HCT116 (cell line): ENCODE measurements at regions not wholly inside any gene's neighbourhood (a gene's known extent, or its start where the extent isn't known, plus 50 kb on each side); places are given as distances from the start of the nearest gene placed in this dataset.

ENCODE experiments used
- ATAC-seq: fragments of 200-7000 bp; cut with Tn5 transposase; 2 replicates; pipeline ENCODE4 v1.9.1; 2020; ENCODE audit warnings: mild to moderate bottlenecking, moderate library complexity
- BruUV-seq: library from RNA; stranded (reverse); fragments of 400-500 nt; replicated peaks from 2 replicates; lab custom pipeline; 2021; lab: Mats Ljungman, UMichigan
- CTCF ChIA-PET: fragments of 300-600 bp; sonication (Branson Sonifier 250); formaldehyde crosslinking; loops from one replicate; lab custom pipeline; 2021; ENCODE audit warnings: antibody characterized with exemption; lab: Charles Lee
- POLR2A ChIA-PET: fragments of 300-600, 350-600 bp; sonication (Branson Sonifier 250); formaldehyde crosslinking; loops from one replicate; lab custom pipeline; 2021; ENCODE audit warnings: antibody characterized with exemption; lab: Charles Lee
- RAD21 ChIA-PET, 2 experiments: fragments of 300-600 bp; sonication (Branson Sonifier 250); formaldehyde crosslinking; loops; one replicate each; lab custom pipeline; 2023; ENCODE audit warnings: low total read pairs in 2 of 2; ENCODE audit not compliant: uncharacterized antibody in 2 of 2, unreplicated experiment in 2 of 2, low non-redundant PET in 1 of 2; lab: Charles Lee
- DNase-seq: peaks from one replicate; pipeline ENCODE4 v3.0.0-alpha.2; 2010; ENCODE audit warnings: low read depth, low spot score
- H2AFZ ChIP-seq: fragments of 200-600 bp; shearing (Covaris generic), sonication (generic); 2 replicates; pipeline ENCODE4 v1.6.1; 2017; ENCODE audit warnings: low read depth, mixed run types, mixed read lengths, antibody characterized with exemption, low read length; ENCODE audit not compliant: poor library complexity, severe bottlenecking
- H3K27ac ChIP-seq: 2 replicates; pipeline ENCODE4 v1.5.1; 2012; ENCODE audit warnings: low read depth, low read length
- H3K27me3 ChIP-seq: fragments of 200-600 bp; sonication (generic); 2 replicates; pipeline ENCODE4 v1.6.1; 2016; ENCODE audit warnings: mixed run types, low read length, mixed read lengths; ENCODE audit not compliant: insufficient read depth
- H3K36me3 ChIP-seq, 2 experiments: fragments of 200-500 bp in 1 of 2; fragments of 200-600 bp in 1 of 2; sonication (Bioruptor generic) in 1 of 2; sonication (generic) in 1 of 2; 2 replicates each; pipeline versions ENCODE4 v1.5.1 to v1.6.1; 2014 to 2016; ENCODE audit warnings: low read length in 2 of 2, inconsistent platforms in 1 of 2, mixed read lengths in 1 of 2, mixed run types in 1 of 2; ENCODE audit not compliant: insufficient read depth in 2 of 2, control insufficient read depth in 1 of 2
- H3K4me1 ChIP-seq, 2 experiments: fragments of 200-600 bp in 1 of 2; sonication (generic) in 1 of 2; 2 replicates each; pipeline versions ENCODE4 v1.5.1 to v1.6.1; 2012 to 2017; ENCODE audit warnings: low read length in 2 of 2, inconsistent platforms in 1 of 2, mild to moderate bottlenecking in 1 of 2, mixed read lengths in 1 of 2, mixed run types in 1 of 2, moderate library complexity in 1 of 2; ENCODE audit not compliant: insufficient read depth in 2 of 2, control insufficient read depth in 1 of 2
- H3K4me2 ChIP-seq: fragments of 200-600 bp; sonication (generic); 2 replicates; pipeline ENCODE4 v1.6.1; 2017; ENCODE audit warnings: mixed run types, low read length, mixed read lengths
- H3K4me3 ChIP-seq, 2 experiments: fragments of 200-600 bp in 1 of 2; sonication (generic) in 1 of 2; replicated peaks in 1 of 2; 2 replicates each; pipeline ENCODE4 v1.5.1; 2011 to 2016; ENCODE audit warnings: low read length in 2 of 2, control low read depth in 1 of 2, low read depth in 1 of 2, mild to moderate bottlenecking in 1 of 2, mixed read lengths in 1 of 2, mixed run types in 1 of 2
- H3K79me2 ChIP-seq: fragments of 200-600 bp; sonication (generic); 2 replicates; pipeline ENCODE4 v1.6.1; 2017; ENCODE audit warnings: mild to moderate bottlenecking, mixed run types, low read length, moderate library complexity, mixed read lengths; ENCODE audit not compliant: insufficient read depth
- H3K9ac ChIP-seq: fragments of 200-600 bp; sonication (generic); 2 replicates; pipeline ENCODE4 v1.6.1; 2016; ENCODE audit warnings: low read length, mixed read lengths
- H3K9me2 ChIP-seq: fragments of 200-600 bp; sonication (generic), shearing (Covaris generic); 2 replicates; pipeline ENCODE4 v1.6.1; 2017; ENCODE audit warnings: mixed run types, mild to moderate bottlenecking, moderate library complexity; ENCODE audit not compliant: insufficient read depth
- H3K9me3 ChIP-seq, 2 experiments: fragments of 200-500 bp in 1 of 2; fragments of 200-600 bp in 1 of 2; sonication (Bioruptor generic) in 1 of 2; sonication (generic) in 1 of 2; 2 replicates each; pipeline ENCODE4 v1.6.1; 2014 to 2017; ENCODE audit warnings: low read length in 2 of 2, mixed read lengths in 2 of 2, inconsistent platforms in 1 of 2, low read depth in 1 of 2, mild to moderate bottlenecking in 1 of 2, mixed run types in 1 of 2, moderate library complexity in 1 of 2; ENCODE audit not compliant: control insufficient read depth in 1 of 2, insufficient read depth in 1 of 2
- H4K20me1 ChIP-seq: fragments of 200-600 bp; sonication (generic), shearing (Covaris generic); 2 replicates; pipeline ENCODE4 v1.6.1; 2017; ENCODE audit warnings: mixed run types, mild to moderate bottlenecking, moderate library complexity; ENCODE audit not compliant: insufficient read depth
- CBX3 ChIP-seq: IDR thresholded peaks from 2 replicates; pipeline ENCODE4 v1.6.1; 2012; ENCODE audit warnings: low read depth
- CEBPB ChIP-seq: IDR thresholded peaks from 2 replicates; pipeline ENCODE4 v1.6.1; 2012; ENCODE audit warnings: low read depth
- EGR1 ChIP-seq: IDR thresholded peaks from 2 replicates; pipeline ENCODE4 v1.6.1; 2012; ENCODE audit warnings: low read depth
- FOSL1 ChIP-seq: IDR thresholded peaks from 2 replicates; pipeline ENCODE4 v1.6.1; 2012; ENCODE audit warnings: low read depth
- POLR2AphosphoS5 ChIP-seq: IDR thresholded peaks from 2 replicates; pipeline ENCODE4 v1.6.1; 2011; ENCODE audit warnings: mild to moderate bottlenecking, low read depth, low read length, moderate library complexity
- RAD21 ChIP-seq: IDR thresholded peaks from 2 replicates; pipeline ENCODE4 v1.6.1; 2012; ENCODE audit warnings: low read depth, mild to moderate bottlenecking
- SIN3A ChIP-seq: IDR thresholded peaks from 2 replicates; pipeline ENCODE4 v1.6.1; 2012; ENCODE audit warnings: low read depth
- TCF7L2 ChIP-seq: IDR thresholded peaks from 2 replicates; pipeline ENCODE4 v1.7.0; 2011; ENCODE audit warnings: borderline replicate concordance, inconsistent platforms; ENCODE audit not compliant: insufficient read depth, insufficient read length; ENCODE audit errors: extremely low read depth
- ZNF274 ChIP-seq: fragments of 200-500 bp; sonication (Bioruptor generic); IDR thresholded peaks from 2 replicates; pipeline ENCODE4 v1.6.1; 2014; ENCODE audit warnings: mild to moderate bottlenecking, low read depth, low read length, inconsistent platforms
- intact Hi-C: fragments of 100-400 bp; cut with micrococcal nuclease; formaldehyde crosslinking; loops from 2 replicates; pipeline ENCODE4 v1.10.0; 2022
- TF ChIP-seq, protein P1 (sequence below): IDR thresholded peaks from 2 replicates; pipeline ENCODE4 v1.6.1; 2011; ENCODE audit warnings: mild to moderate bottlenecking, low read length, moderate library complexity; ENCODE audit not compliant: insufficient replicate concordance; ENCODE audit errors: extremely low read depth
- TF ChIP-seq, protein P2 (sequence below): IDR thresholded peaks from 2 replicates; pipeline ENCODE4 v1.6.1; 2012

GRCh38 chr9:115404311-115404710 is 286.4 kb upstream of the TNC start:
- no TSS peak for BruUV-seq
- intact Hi-C loops, result no loop called here
- H3K4me1 ChIP-seq, result no peaks in the 10 kb centered on the region
- no peaks in the 10 kb centered on the region for H4K20me1 ChIP-seq
- H2AFZ ChIP-seq, result no peak overlapping the region
- no peaks in the 10 kb centered on the region for H3K36me3 ChIP-seq
- no peak overlapping the region for H3K9ac ChIP-seq
- no peaks in the 10 kb centered on the region; the same call in 1 of the 2 replicates for H3K9me2 ChIP-seq
- no peak for ATAC-seq
- POLR2A ChIA-PET, result no interaction called here
- H3K4me3 ChIP-seq, result no peak overlapping the region
- RAD21 ChIA-PET, result no interaction called here
- DNase-seq, result no peak
- H3K27ac ChIP-seq, result no peak overlapping the region
- TF ChIP-seq, protein P1, sequence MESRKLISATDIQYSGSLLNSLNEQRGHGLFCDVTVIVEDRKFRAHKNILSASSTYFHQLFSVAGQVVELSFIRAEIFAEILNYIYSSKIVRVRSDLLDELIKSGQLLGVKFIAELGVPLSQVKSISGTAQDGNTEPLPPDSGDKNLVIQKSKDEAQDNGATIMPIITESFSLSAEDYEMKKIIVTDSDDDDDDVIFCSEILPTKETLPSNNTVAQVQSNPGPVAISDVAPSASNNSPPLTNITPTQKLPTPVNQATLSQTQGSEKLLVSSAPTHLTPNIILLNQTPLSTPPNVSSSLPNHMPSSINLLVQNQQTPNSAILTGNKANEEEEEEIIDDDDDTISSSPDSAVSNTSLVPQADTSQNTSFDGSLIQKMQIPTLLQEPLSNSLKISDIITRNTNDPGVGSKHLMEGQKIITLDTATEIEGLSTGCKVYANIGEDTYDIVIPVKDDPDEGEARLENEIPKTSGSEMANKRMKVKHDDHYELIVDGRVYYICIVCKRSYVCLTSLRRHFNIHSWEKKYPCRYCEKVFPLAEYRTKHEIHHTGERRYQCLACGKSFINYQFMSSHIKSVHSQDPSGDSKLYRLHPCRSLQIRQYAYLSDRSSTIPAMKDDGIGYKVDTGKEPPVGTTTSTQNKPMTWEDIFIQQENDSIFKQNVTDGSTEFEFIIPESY, result no peak
- no peak for TF ChIP-seq CEBPB
- no peak for TF ChIP-seq CBX3
- no peak for TF ChIP-seq TCF7L2
- TF ChIP-seq EGR1, result no peak
- TF ChIP-seq SIN3A, result no peak
- no peak for TF ChIP-seq FOSL1
- TF ChIP-seq RAD21, result no peak
- no peak for TF ChIP-seq ZNF274
- TF ChIP-seq, protein P2, sequence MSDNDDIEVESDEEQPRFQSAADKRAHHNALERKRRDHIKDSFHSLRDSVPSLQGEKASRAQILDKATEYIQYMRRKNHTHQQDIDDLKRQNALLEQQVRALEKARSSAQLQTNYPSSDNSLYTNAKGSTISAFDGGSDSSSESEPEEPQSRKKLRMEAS, result no peak
- no peak for TF ChIP-seq POLR2AphosphoS5
- CTCF ChIA-PET, result interaction anchor here (0.6 kb wide), 1 partner anchor 76 kb away, joined by 3 read pairs; no protein-coding TSS in a partner anchor
- no peaks in the 10 kb centered on the region for H3K79me2 ChIP-seq
- no peak overlapping the region for H3K4me2 ChIP-seq
- peaks cover 7% of the 10 kb centered on the region; the same call in 1 of the 2 replicates for H3K27me3 ChIP-seq
- H3K9me3 ChIP-seq, result no peaks in the 10 kb centered on the region
